Lower leg skin (tissue), 3 donors: ENCODE measurements at regions not wholly inside any gene's neighbourhood (a gene's known extent, or its start where the extent isn't known, plus 50 kb on each side); places are given as distances from the start of the nearest gene placed in this dataset.

Source experiments
- POLR2A ChIP-seq, 2 donors: fragments of 450-650 bp; IDR thresholded peaks; one replicate each; pipeline ENCODE4 v1.6.1; 2016 to 2017; ENCODE audit warnings: antibody characterized with exemption in 2 of 2, mild to moderate bottlenecking in 1 of 2, moderate library complexity in 1 of 2
- TF ChIP-seq, protein P1 (sequence below), 3 donors: fragments of 450-650 bp; IDR thresholded peaks; one replicate each; pipeline ENCODE4 v1.5.1; 2016; ENCODE audit warnings: antibody characterized with exemption in 3 of 3, mild to moderate bottlenecking in 3 of 3, moderate library complexity in 2 of 3

DNA sequence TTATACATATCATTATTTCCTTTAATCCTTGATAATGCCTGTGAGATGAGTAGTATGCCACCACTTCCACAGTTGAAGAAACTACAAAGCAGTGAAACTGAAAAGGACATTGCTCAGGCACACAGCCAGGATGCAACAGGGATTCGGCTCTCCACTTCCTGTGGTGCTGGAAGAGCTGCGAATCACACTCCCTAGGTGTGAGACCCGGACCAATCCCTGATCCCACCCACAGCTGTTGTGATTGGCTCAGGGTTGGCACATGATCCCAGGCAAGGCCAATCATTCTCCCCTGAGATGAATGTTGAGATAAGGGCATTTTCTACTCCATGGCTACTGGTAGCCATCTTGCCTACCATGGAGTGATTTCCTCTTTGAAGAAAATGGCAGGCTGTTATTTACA lies 218.2 kb downstream of the TMEM114 start:
- TF ChIP-seq, protein P1, sequence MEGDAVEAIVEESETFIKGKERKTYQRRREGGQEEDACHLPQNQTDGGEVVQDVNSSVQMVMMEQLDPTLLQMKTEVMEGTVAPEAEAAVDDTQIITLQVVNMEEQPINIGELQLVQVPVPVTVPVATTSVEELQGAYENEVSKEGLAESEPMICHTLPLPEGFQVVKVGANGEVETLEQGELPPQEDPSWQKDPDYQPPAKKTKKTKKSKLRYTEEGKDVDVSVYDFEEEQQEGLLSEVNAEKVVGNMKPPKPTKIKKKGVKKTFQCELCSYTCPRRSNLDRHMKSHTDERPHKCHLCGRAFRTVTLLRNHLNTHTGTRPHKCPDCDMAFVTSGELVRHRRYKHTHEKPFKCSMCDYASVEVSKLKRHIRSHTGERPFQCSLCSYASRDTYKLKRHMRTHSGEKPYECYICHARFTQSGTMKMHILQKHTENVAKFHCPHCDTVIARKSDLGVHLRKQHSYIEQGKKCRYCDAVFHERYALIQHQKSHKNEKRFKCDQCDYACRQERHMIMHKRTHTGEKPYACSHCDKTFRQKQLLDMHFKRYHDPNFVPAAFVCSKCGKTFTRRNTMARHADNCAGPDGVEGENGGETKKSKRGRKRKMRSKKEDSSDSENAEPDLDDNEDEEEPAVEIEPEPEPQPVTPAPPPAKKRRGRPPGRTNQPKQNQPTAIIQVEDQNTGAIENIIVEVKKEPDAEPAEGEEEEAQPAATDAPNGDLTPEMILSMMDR (IDR thresholded peaks at IDR 0.05): no peak
- no peak for TF ChIP-seq POLR2A (IDR thresholded peaks at IDR 0.05)
